ENCODE measurements at regions not wholly inside any gene's neighbourhood (a gene's known extent, or its start where the extent isn't known, plus 50 kb on each side); places are given as distances from the start of the nearest gene placed in this dataset.
"Not testable (repeated sequence)": the region's sequence is repeated elsewhere in the genome, so short reads cannot be mapped to it uniquely, and the experiment has no call there.

GRCh38 chr6:56794421-56794820, 151.7 kb upstream of the DST start:
- H3K9me3 ChIP-seq (ENCODE audit: control insufficient read depth, low read length), result no peaks in the 10 kb centered on the region
- no peak overlapping the region for H3K4me3 ChIP-seq (ENCODE audit: low read length)
- no peaks in the 10 kb centered on the region for H3K27me3 ChIP-seq (ENCODE audit: control insufficient read depth, insufficient read depth, low read length)
- H3K9ac ChIP-seq (ENCODE audit: low read length), result no peak overlapping the region
- peaks cover 10% of the 10 kb centered on the region for H3K4me1 ChIP-seq (ENCODE audit: control insufficient read depth, insufficient read depth, low read length)
- H3K36me3 ChIP-seq (ENCODE audit: control insufficient read depth, insufficient read depth, low read length), result no peaks in the 10 kb centered on the region

DNA sequence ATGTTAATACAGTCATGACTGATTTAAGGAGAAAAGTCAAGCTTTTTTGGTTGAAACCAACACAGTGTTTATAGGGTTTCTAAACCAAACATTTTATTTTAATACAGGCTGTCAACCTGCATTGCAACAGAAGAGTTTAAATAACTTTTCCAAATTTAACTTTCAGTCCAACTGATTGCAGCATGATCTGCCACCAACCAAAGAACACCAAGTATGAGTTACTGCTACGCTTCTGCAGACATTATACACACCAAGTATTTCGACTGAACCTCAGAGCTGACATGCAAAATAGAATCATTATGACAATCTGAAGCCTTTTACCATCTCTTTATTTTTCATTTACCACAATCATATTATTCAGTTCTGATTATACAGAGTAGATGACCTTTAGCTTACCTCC, 151.2 kb upstream of the DST start:
- peaks cover 10% of the 10 kb centered on the region for H3K4me1 ChIP-seq (ENCODE audit: control insufficient read depth, insufficient read depth, low read length)
- no peaks in the 10 kb centered on the region for H3K9me3 ChIP-seq (ENCODE audit: control insufficient read depth, low read length)
- no peak overlapping the region for H3K4me3 ChIP-seq (ENCODE audit: low read length)
- H3K27me3 ChIP-seq (ENCODE audit: control insufficient read depth, insufficient read depth, low read length), result no peaks in the 10 kb centered on the region
- H3K36me3 ChIP-seq (ENCODE audit: control insufficient read depth, insufficient read depth, low read length), result no peaks in the 10 kb centered on the region
- H3K9ac ChIP-seq (ENCODE audit: low read length), result no peak overlapping the region

GRCh38 chr6:56790414-56790813, 147.7 kb upstream of the DST start:
- no peaks in the 10 kb centered on the region for H3K9me3 ChIP-seq (ENCODE audit: control insufficient read depth, low read length)
- no peak overlapping the region for H3K9ac ChIP-seq (ENCODE audit: low read length)
- no peak overlapping the region for H3K4me3 ChIP-seq (ENCODE audit: low read length)
- H3K36me3 ChIP-seq (ENCODE audit: control insufficient read depth, insufficient read depth, low read length), result no peaks in the 10 kb centered on the region
- peaks cover 10% of the 10 kb centered on the region for H3K4me1 ChIP-seq (ENCODE audit: control insufficient read depth, insufficient read depth, low read length)
- no peaks in the 10 kb centered on the region for H3K27me3 ChIP-seq (ENCODE audit: control insufficient read depth, insufficient read depth, low read length)

GRCh38 chr6:56789879-56790278, 147.2 kb upstream of the DST start:
- Histone ChIP-seq H3K4me1 (ENCODE audit: control insufficient read depth, insufficient read depth, low read length) (peaks cover 10% of the 10 kb centered on the region), H3K27me3 (ENCODE audit: control insufficient read depth, insufficient read depth, low read length) (no peaks in the 10 kb centered on the region), H3K9me3 (ENCODE audit: control insufficient read depth, low read length) (no peaks in the 10 kb centered on the region), H3K4me3 (ENCODE audit: low read length) (no peak overlapping the region), H3K36me3 (ENCODE audit: control insufficient read depth, insufficient read depth, low read length) (no peaks in the 10 kb centered on the region), H3K9ac (ENCODE audit: low read length) (no peak overlapping the region)

GRCh38 chr6:56789342-56789741, 146.7 kb upstream of the DST start:
- peaks cover 10% of the 10 kb centered on the region for H3K4me1 ChIP-seq (ENCODE audit: control insufficient read depth, insufficient read depth, low read length)

DNA sequence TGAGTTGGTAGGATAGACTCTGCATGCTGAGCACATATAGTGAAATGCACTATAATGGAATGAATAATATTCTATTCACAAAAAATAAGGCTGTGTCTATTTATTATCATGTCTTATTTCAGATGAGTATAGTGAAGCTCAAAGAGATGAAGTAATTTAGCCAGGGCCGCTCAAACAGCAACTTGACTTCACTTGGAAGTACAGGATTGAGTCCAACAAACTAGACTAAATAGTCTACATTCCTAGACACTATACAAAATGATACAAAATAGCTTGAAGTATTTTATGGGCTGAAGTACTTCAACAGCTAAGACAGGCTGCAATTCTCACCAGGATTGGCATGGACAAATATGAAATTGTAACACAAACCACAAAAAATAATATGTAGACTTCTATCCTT, 144.5 kb upstream of the DST start:
- Histone ChIP-seq H3K4me1 (ENCODE audit: control insufficient read depth, insufficient read depth, low read length) (peaks cover 10% of the 10 kb centered on the region), H3K9me3 (ENCODE audit: control insufficient read depth, low read length) (no peaks in the 10 kb centered on the region), H3K9ac (ENCODE audit: low read length) (no peak overlapping the region), H3K36me3 (ENCODE audit: control insufficient read depth, insufficient read depth, low read length) (no peaks in the 10 kb centered on the region), H3K4me3 (ENCODE audit: low read length) (no peak overlapping the region), H3K27me3 (ENCODE audit: control insufficient read depth, insufficient read depth, low read length) (no peaks in the 10 kb centered on the region)

More at GRCh38 chr6:56789342-56789741, 146.7 kb upstream of the DST start:
- no peak overlapping the region for H3K9ac ChIP-seq (ENCODE audit: low read length)
- no peaks in the 10 kb centered on the region for H3K9me3 ChIP-seq (ENCODE audit: control insufficient read depth, low read length)
- H3K27me3 ChIP-seq (ENCODE audit: control insufficient read depth, insufficient read depth, low read length), result no peaks in the 10 kb centered on the region
- H3K36me3 ChIP-seq (ENCODE audit: control insufficient read depth, insufficient read depth, low read length), result no peaks in the 10 kb centered on the region
- H3K4me3 ChIP-seq (ENCODE audit: low read length), result no peak overlapping the region

DNA sequence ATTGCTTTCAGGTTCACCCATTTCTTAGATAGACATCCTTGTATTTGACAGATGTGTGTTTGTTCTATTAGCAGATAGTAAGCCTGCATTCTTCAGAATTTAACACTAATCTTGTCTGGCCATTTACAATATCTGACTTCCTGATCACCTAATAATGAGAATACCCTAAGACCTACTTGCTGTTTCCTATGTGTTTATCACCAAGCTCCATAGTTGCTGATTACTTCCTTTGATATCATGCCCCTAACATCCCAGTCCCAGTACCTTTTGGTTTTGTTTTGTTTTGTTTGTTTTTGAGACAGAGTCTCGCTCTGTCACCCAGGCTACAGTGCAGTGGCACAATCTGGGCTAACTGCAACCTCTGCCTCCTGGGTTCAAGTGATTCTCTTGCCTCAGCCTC, 143.6 kb upstream of the DST start:
- H3K4me1 ChIP-seq (ENCODE audit: control insufficient read depth, insufficient read depth, low read length), result peaks cover 10% of the 10 kb centered on the region
- H3K9me3 ChIP-seq (ENCODE audit: control insufficient read depth, low read length), result no peaks in the 10 kb centered on the region
- no peak overlapping the region for H3K4me3 ChIP-seq (ENCODE audit: low read length)
- no peaks in the 10 kb centered on the region for H3K36me3 ChIP-seq (ENCODE audit: control insufficient read depth, insufficient read depth, low read length)
- H3K9ac ChIP-seq (ENCODE audit: low read length), result no peak overlapping the region
- no peaks in the 10 kb centered on the region for H3K27me3 ChIP-seq (ENCODE audit: control insufficient read depth, insufficient read depth, low read length)

GRCh38 chr6:56785536-56785935, 142.8 kb upstream of the DST start:
- not testable (repeated sequence) for H3K27me3 ChIP-seq (ENCODE audit: control insufficient read depth, insufficient read depth, low read length); H3K9me3 ChIP-seq (ENCODE audit: control insufficient read depth, low read length); H3K36me3 ChIP-seq (ENCODE audit: control insufficient read depth, insufficient read depth, low read length); H3K4me3 ChIP-seq (ENCODE audit: low read length); H3K9ac ChIP-seq (ENCODE audit: low read length)
- peaks cover 10% of the 10 kb centered on the region for H3K4me1 ChIP-seq (ENCODE audit: control insufficient read depth, insufficient read depth, low read length)

GRCh38 chr6:56780109-56780508, 137.4 kb upstream of the DST start:
- not testable (repeated sequence) for H3K36me3 ChIP-seq (ENCODE audit: control insufficient read depth, insufficient read depth, low read length); H3K9me3 ChIP-seq (ENCODE audit: control insufficient read depth, low read length); H3K27me3 ChIP-seq (ENCODE audit: control insufficient read depth, insufficient read depth, low read length); H3K4me3 ChIP-seq (ENCODE audit: low read length); H3K9ac ChIP-seq (ENCODE audit: low read length); H3K4me1 ChIP-seq (ENCODE audit: control insufficient read depth, insufficient read depth, low read length)

DNA sequence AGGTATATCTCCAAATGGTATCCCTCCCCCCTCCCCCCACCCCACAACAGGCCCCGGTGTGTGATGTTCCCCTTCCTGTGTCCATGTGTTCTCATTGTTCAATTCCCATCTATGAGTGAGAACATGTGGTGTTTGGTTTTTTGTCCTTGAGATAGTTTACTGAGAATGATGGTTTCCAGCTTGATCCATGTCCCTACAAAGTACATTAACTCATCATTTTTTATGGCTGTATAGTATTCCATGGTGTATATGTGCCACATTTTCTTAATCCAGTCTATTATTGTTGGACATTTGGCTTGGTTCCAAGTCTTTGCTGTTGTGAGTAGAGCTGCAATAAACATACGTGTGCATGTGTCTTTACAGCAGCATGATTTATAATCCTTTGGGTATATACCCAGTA, 135.8 kb upstream of the DST start:
- H3K9me3 ChIP-seq (ENCODE audit: control insufficient read depth, low read length); H3K4me3 ChIP-seq (ENCODE audit: low read length); H3K36me3 ChIP-seq (ENCODE audit: control insufficient read depth, insufficient read depth, low read length); H3K4me1 ChIP-seq (ENCODE audit: control insufficient read depth, insufficient read depth, low read length); H3K27me3 ChIP-seq (ENCODE audit: control insufficient read depth, insufficient read depth, low read length); H3K9ac ChIP-seq (ENCODE audit: low read length): not testable (repeated sequence)

- Histone ChIP-seq H3K4me3 (ENCODE audit: low read length) (no peak overlapping the region), H3K9ac (ENCODE audit: low read length) (no peak overlapping the region), H3K27me3 (ENCODE audit: control insufficient read depth, insufficient read depth, low read length) (no peaks in the 10 kb centered on the region), H3K36me3 (ENCODE audit: control insufficient read depth, insufficient read depth, low read length) (no peaks in the 10 kb centered on the region), H3K9me3 (ENCODE audit: control insufficient read depth, low read length) (no peaks in the 10 kb centered on the region), H3K4me1 (ENCODE audit: control insufficient read depth, insufficient read depth, low read length) (no peaks in the 10 kb centered on the region)
Observed at GRCh38 chr6:56775498-56776166, 132.9 kb upstream of the DST start.

GRCh38 chr6:56772737-56773184, 130.1 kb upstream of the DST start:
- Histone ChIP-seq H3K9me3 (ENCODE audit: control insufficient read depth, low read length) (no peaks in the 10 kb centered on the region), H3K36me3 (ENCODE audit: control insufficient read depth, insufficient read depth, low read length) (no peaks in the 10 kb centered on the region), H3K4me3 (ENCODE audit: low read length) (no peak overlapping the region), H3K27me3 (ENCODE audit: control insufficient read depth, insufficient read depth, low read length) (no peaks in the 10 kb centered on the region), H3K9ac (ENCODE audit: low read length) (no peak overlapping the region), H3K4me1 (ENCODE audit: control insufficient read depth, insufficient read depth, low read length) (no peaks in the 10 kb centered on the region)

Measured in mucosa of stomach (tissue), 1 donor.